Activated CD4-positive, alpha-beta T cell treated with anti-CD3 and anti-CD28 coated beads, Interleukin-2, amount 10 ng/mL, durations not matched to agents 7 days and 5 days (primary cell): ENCODE measurements at regions not wholly inside any gene's neighbourhood (a gene's known extent, or its start where the extent isn't known, plus 50 kb on each side); places are given as distances from the start of the nearest gene placed in this dataset.

Experiments used
- CTCF ChIA-PET: fragments of 350-600 bp; sonication (Branson Sonifier 250); formaldehyde crosslinking; loops from one replicate; lab custom pipeline; 2021; ENCODE audit warnings: antibody characterized with exemption; lab: Charles Lee
- POLR2A ChIA-PET: fragments of 350-600 bp; sonication (Branson Sonifier 250); formaldehyde crosslinking; loops from one replicate; lab custom pipeline; 2021; ENCODE audit warnings: antibody characterized with exemption; lab: Charles Lee
- DNase-seq: peaks from one replicate; pipeline ENCODE4 v3.0.0-alpha.2; 2020
- H3K27ac Mint-ChIP-seq: one replicate; pipeline ENCODE4 v1.8.0; 2021; ENCODE audit warnings: mild to moderate bottlenecking, moderate library complexity, mixed read lengths
- H3K27me3 Mint-ChIP-seq: one replicate; pipeline ENCODE4 v1.8.0; 2021; ENCODE audit warnings: mixed read lengths
- H3K36me3 Mint-ChIP-seq: one replicate; pipeline ENCODE4 v1.8.0; 2021; ENCODE audit warnings: low read depth, mixed read lengths
- H3K4me1 Mint-ChIP-seq: one replicate; pipeline ENCODE4 v1.8.0; 2021; ENCODE audit warnings: mixed read lengths
- H3K4me3 Mint-ChIP-seq: one replicate; pipeline ENCODE4 v1.8.0; 2021; ENCODE audit warnings: mild to moderate bottlenecking, moderate library complexity, mixed read lengths
- H3K9me3 Mint-ChIP-seq: one replicate; pipeline ENCODE4 v1.8.0; 2021; ENCODE audit warnings: mixed read lengths

- no peak overlapping the region for H3K27ac Mint-ChIP-seq
- CTCF ChIA-PET = no interaction called here
- no peaks in the 10 kb centered on the region for H3K4me1 Mint-ChIP-seq
- H3K27me3 Mint-ChIP-seq = no peaks in the 10 kb centered on the region
- H3K9me3 Mint-ChIP-seq = no peaks in the 10 kb centered on the region
- POLR2A ChIA-PET = no interaction called here
- H3K4me3 Mint-ChIP-seq = no peak overlapping the region
- H3K36me3 Mint-ChIP-seq = no peaks in the 10 kb centered on the region
- no peak for DNase-seq
These were observed 88.3 kb upstream of the PRDM11 start for GRCh38 chr11:45057938-45058646.

GRCh38 chr11:45058647-45058950 lies 87.8 kb upstream of the PRDM11 start:
- H3K4me1 Mint-ChIP-seq = no peaks in the 10 kb centered on the region
- H3K27me3 Mint-ChIP-seq = no peaks in the 10 kb centered on the region
- ChIA-PET CTCF (no interaction called here), POLR2A (no interaction called here)
- H3K9me3 Mint-ChIP-seq = no peaks in the 10 kb centered on the region
- H3K27ac Mint-ChIP-seq = no peak overlapping the region
- no peak for DNase-seq
- no peak overlapping the region for H3K4me3 Mint-ChIP-seq
- H3K36me3 Mint-ChIP-seq = no peaks in the 10 kb centered on the region

GRCh38 chr11:45060707-45061106 lies 85.7 kb upstream of the PRDM11 start:
- no peak overlapping the region for H3K4me3 Mint-ChIP-seq
- no peaks in the 10 kb centered on the region for H3K36me3 Mint-ChIP-seq
- ChIA-PET POLR2A (no interaction called here), CTCF (no interaction called here)
- H3K4me1 Mint-ChIP-seq = no peaks in the 10 kb centered on the region
- H3K9me3 Mint-ChIP-seq = no peaks in the 10 kb centered on the region
- no peaks in the 10 kb centered on the region for H3K27me3 Mint-ChIP-seq
- no peak for DNase-seq
- H3K27ac Mint-ChIP-seq = no peak overlapping the region

GRCh38 chr11:45061641-45062040 lies 84.8 kb upstream of the PRDM11 start:
- no peak for DNase-seq
- CTCF ChIA-PET = interaction anchor here (0.6 kb wide), 1 partner anchor 231 kb away, joined by 5 read pairs; no protein-coding TSS in a partner anchor
- Mint-ChIP-seq H3K4me1 (no peaks in the 10 kb centered on the region), H3K27ac (no peak overlapping the region), H3K4me3 (no peak overlapping the region), H3K27me3 (no peaks in the 10 kb centered on the region), H3K9me3 (peaks cover 3% of the 10 kb centered on the region), H3K36me3 (no peaks in the 10 kb centered on the region)
- POLR2A ChIA-PET = no interaction called here

- H3K27me3 Mint-ChIP-seq = peaks cover 1% of the 10 kb centered on the region
These were observed 84.3 kb upstream of the PRDM11 start for GRCh38 chr11:45062115-45062514.

GRCh38 chr11:45062974-45063635 lies 83.3 kb upstream of the PRDM11 start:
- Mint-ChIP-seq H3K4me3 (no peak overlapping the region), H3K4me1 (no peaks in the 10 kb centered on the region), H3K9me3 (peaks cover 3% of the 10 kb centered on the region), H3K27ac (no peak overlapping the region), H3K27me3 (peaks cover 1% of the 10 kb centered on the region), H3K36me3 (no peaks in the 10 kb centered on the region)
- DNase-seq = no peak
- ChIA-PET CTCF (no interaction called here), POLR2A (no interaction called here)

More at GRCh38 chr11:45062115-45062514, 84.3 kb upstream of the PRDM11 start:
- ChIA-PET CTCF (no interaction called here), POLR2A (no interaction called here)
- Mint-ChIP-seq H3K36me3 (no peaks in the 10 kb centered on the region), H3K27ac (no peak overlapping the region), H3K9me3 (peaks cover 3% of the 10 kb centered on the region), H3K4me3 (no peak overlapping the region), H3K4me1 (no peaks in the 10 kb centered on the region)
- DNase-seq = no peak

- ChIA-PET POLR2A (no interaction called here), CTCF (interaction anchor here (0.6 kb wide), 1 partner anchor 138 kb away, joined by 3 read pairs; no protein-coding TSS in a partner anchor)
- peaks cover 3% of the 10 kb centered on the region for H3K9me3 Mint-ChIP-seq
- H3K27ac Mint-ChIP-seq = no peak overlapping the region
- no peaks in the 10 kb centered on the region for H3K36me3 Mint-ChIP-seq
- H3K27me3 Mint-ChIP-seq = peaks cover 1% of the 10 kb centered on the region
- no peaks in the 10 kb centered on the region for H3K4me1 Mint-ChIP-seq
- H3K4me3 Mint-ChIP-seq = no peak overlapping the region
- no peak for DNase-seq
These were observed 82.8 kb upstream of the PRDM11 start for GRCh38 chr11:45063669-45064068.

- Mint-ChIP-seq H3K4me1 (peaks cover 1% of the 10 kb centered on the region), H3K27me3 (peaks cover 1% of the 10 kb centered on the region), H3K9me3 (peaks cover 3% of the 10 kb centered on the region), H3K27ac (no peak overlapping the region), H3K36me3 (no peaks in the 10 kb centered on the region), H3K4me3 (no peak overlapping the region)
- no peak for DNase-seq
- ChIA-PET POLR2A (interaction anchor here (0.6 kb wide), 1 partner anchor 132 kb away, joined by 3 read pairs; no protein-coding TSS in a partner anchor), CTCF (interaction anchor here (1.9 kb wide), 1 partner anchor 12 kb away, joined by 4 read pairs; no protein-coding TSS in a partner anchor)
These were observed 78.5 kb upstream of the PRDM11 start for GRCh38 chr11:45067966-45068365.

- no peak overlapping the region for H3K4me3 Mint-ChIP-seq
- ChIA-PET POLR2A (no interaction called here), CTCF (no interaction called here)
- peaks cover 7% of the 10 kb centered on the region for H3K4me1 Mint-ChIP-seq
- no peaks in the 10 kb centered on the region for H3K36me3 Mint-ChIP-seq
- DNase-seq = no peak
- H3K27me3 Mint-ChIP-seq = peaks cover 1% of the 10 kb centered on the region
- no peak overlapping the region for H3K27ac Mint-ChIP-seq
- no peaks in the 10 kb centered on the region for H3K9me3 Mint-ChIP-seq
These were observed 75.2 kb upstream of the PRDM11 start for GRCh38 chr11:45071232-45071631.

GRCh38 chr11:45073685-45074141 lies 72.7 kb upstream of the PRDM11 start:
- POLR2A ChIA-PET = interaction anchor here (0.6 kb wide), 1 partner anchor 85 kb away, joined by 3 read pairs; no protein-coding TSS in a partner anchor
- no peak overlapping the region for H3K4me3 Mint-ChIP-seq

GRCh38 chr11:45075519-45075918 lies 70.9 kb upstream of the PRDM11 start:
- Mint-ChIP-seq H3K4me3 (no peak overlapping the region), H3K36me3 (no peaks in the 10 kb centered on the region), H3K4me1 (peaks cover 24% of the 10 kb centered on the region), H3K27ac (no peak overlapping the region), H3K9me3 (no peaks in the 10 kb centered on the region), H3K27me3 (no peaks in the 10 kb centered on the region)
- CTCF ChIA-PET = interaction anchor here (1.5 kb wide), 1 partner anchor 43 kb away, joined by 3 read pairs; no protein-coding TSS in a partner anchor
- POLR2A ChIA-PET = no interaction called here
- DNase-seq = no peak

More at GRCh38 chr11:45073685-45074141, 72.7 kb upstream of the PRDM11 start:
- CTCF ChIA-PET = interaction anchor here (0.6 kb wide), 2 partner anchors 14 to 1861 kb away, joined by 3 read pairs; no protein-coding TSS in a partner anchor
- Mint-ChIP-seq H3K27ac (no peak overlapping the region), H3K27me3 (no peaks in the 10 kb centered on the region), H3K36me3 (no peaks in the 10 kb centered on the region), H3K9me3 (no peaks in the 10 kb centered on the region), H3K4me1 (peaks cover 7% of the 10 kb centered on the region)
- DNase-seq = no peak

GRCh38 chr11:45075952-45076351 lies 70.5 kb upstream of the PRDM11 start:
- Mint-ChIP-seq H3K27ac (no peak overlapping the region), H3K36me3 (no peaks in the 10 kb centered on the region), H3K4me1 (peaks cover 28% of the 10 kb centered on the region), H3K9me3 (no peaks in the 10 kb centered on the region), H3K27me3 (no peaks in the 10 kb centered on the region), H3K4me3 (no peak overlapping the region)
- ChIA-PET CTCF (interaction anchor here (1.5 kb wide), 1 partner anchor 44 kb away, joined by 3 read pairs; no protein-coding TSS in a partner anchor), POLR2A (no interaction called here)
- no peak for DNase-seq

- DNase-seq = no peak
- H3K4me3 Mint-ChIP-seq = no peak overlapping the region
- POLR2A ChIA-PET = no interaction called here
- no peaks in the 10 kb centered on the region for H3K27me3 Mint-ChIP-seq
- H3K9me3 Mint-ChIP-seq = no peaks in the 10 kb centered on the region
- CTCF ChIA-PET = no interaction called here
- peaks cover 31% of the 10 kb centered on the region for H3K4me1 Mint-ChIP-seq
- H3K36me3 Mint-ChIP-seq = no peaks in the 10 kb centered on the region
- H3K27ac Mint-ChIP-seq = no peak overlapping the region
These were observed 69.7 kb upstream of the PRDM11 start for GRCh38 chr11:45076761-45077160.
